Stomach (tissue), 4 donors: ENCODE measurements at regions not wholly inside any gene's neighbourhood (a gene's known extent, or its start where the extent isn't known, plus 50 kb on each side); places are given as distances from the start of the nearest gene placed in this dataset.
"Not testable (repeated sequence)": the region's sequence is repeated elsewhere in the genome, so short reads cannot be mapped to it uniquely, and the experiment has no call there.

Source experiments
- EP300 ChIP-seq: sonication (generic); formaldehyde crosslinking; IDR thresholded peaks from one replicate; pipeline ENCODE4 v1.6.1; 2017; ENCODE audit warnings: antibody characterized with exemption
- POLR2A ChIP-seq, 4 donors: fragments of 450-650 bp; IDR thresholded peaks; one replicate each; pipeline ENCODE4 v1.6.1; 2016; ENCODE audit warnings: antibody characterized with exemption in 4 of 4, control low read depth in 2 of 4, mild to moderate bottlenecking in 1 of 4, moderate library complexity in 1 of 4

GRCh38 chrX:142270166-142270565 is 65.1 kb upstream of the MAGEC2 start:
- TF ChIP-seq EP300; POLR2A (IDR thresholded peaks at IDR 0.05): not testable (repeated sequence)
